DOHH2 (cell line): ENCODE measurements at regions not wholly inside any gene's neighbourhood (a gene's known extent, or its start where the extent isn't known, plus 50 kb on each side); places are given as distances from the start of the nearest gene placed in this dataset.

Source experiments
- CTCF ChIP-seq: fragments of 200-600 bp; sonication (generic); IDR thresholded peaks from one replicate; pipeline ENCODE4 v1.5.1; 2014; ENCODE audit warnings: antibody characterized with exemption, mild to moderate bottlenecking, low read depth, low read length; ENCODE audit not compliant: poor library complexity, severe bottlenecking
- EZH2phosphoT487 ChIP-seq: fragments of 200-600 bp; sonication (generic); IDR thresholded peaks from 2 replicates; pipeline ENCODE4 v1.6.1; 2017; ENCODE audit warnings: borderline replicate concordance, mild to moderate bottlenecking, antibody characterized with exemption, low read length, moderate library complexity, mixed read lengths

- TF ChIP-seq CTCF, result no peak
- TF ChIP-seq EZH2phosphoT487, result no peak
These were observed 497.3 kb upstream of the WWC1 start for GRCh38 chr5:167794121-167794520.
